Suprapubic skin (tissue), 4 donors: ENCODE measurements at regions not wholly inside any gene's neighbourhood (a gene's known extent, or its start where the extent isn't known, plus 50 kb on each side); places are given as distances from the start of the nearest gene placed in this dataset.

Source experiments
- DNase-seq, 2 donors: peaks; one replicate each; pipeline ENCODE4 v3.0.0-alpha.2; 2019; ENCODE audit warnings: low spot score in 2 of 2
- H3K27ac ChIP-seq: fragments of 200-600 bp; sonication (generic); one replicate; pipeline ENCODE4 v1.5.1; 2019
- H3K27me3 ChIP-seq: fragments of 200-600 bp; sonication (generic); one replicate; pipeline ENCODE4 v1.5.1; 2019
- H3K36me3 ChIP-seq: fragments of 200-600 bp; sonication (generic); one replicate; pipeline ENCODE4 v1.5.1; 2019
- H3K4me1 ChIP-seq: fragments of 200-600 bp; sonication (generic); one replicate; pipeline ENCODE4 v1.5.1; 2019
- H3K4me3 ChIP-seq: fragments of 200-600 bp; sonication (generic); one replicate; pipeline ENCODE4 v1.5.1; 2019; ENCODE audit warnings: mild to moderate bottlenecking
- H3K9me3 ChIP-seq: fragments of 200-600 bp; sonication (generic); one replicate; pipeline ENCODE4 v1.5.1; 2019
- EP300 ChIP-seq: sonication (generic); formaldehyde crosslinking; IDR thresholded peaks from one replicate; pipeline ENCODE4 v1.6.1; 2017; ENCODE audit warnings: antibody characterized with exemption
- POLR2A ChIP-seq, 2 donors: fragments of 450-650 bp; IDR thresholded peaks; one replicate each; pipeline ENCODE4 v1.6.1; 2017; ENCODE audit warnings: antibody characterized with exemption in 2 of 2, mild to moderate bottlenecking in 2 of 2, moderate library complexity in 2 of 2
- POLR2AphosphoS5 ChIP-seq, 3 donors: sonication (generic); formaldehyde crosslinking; IDR thresholded peaks; one replicate each; pipeline ENCODE4 v1.6.1; 2017; ENCODE audit warnings: antibody characterized with exemption in 3 of 3
- WGBS: methylation state at CpG from one replicate; pipeline ENCODE4 v1.1.5; 2018; 5-methylcytosine and 5-hydroxymethylcytosine counted together
- TF ChIP-seq, protein P1 (sequence below), 2 donors: fragments of 200-600 bp in 1 of 2; fragments of 450-650 bp in 1 of 2; sonication (generic) in 1 of 2; IDR thresholded peaks; one replicate each; pipeline ENCODE4 v1.5.1; 2016 to 2019; ENCODE audit warnings: antibody characterized with exemption in 2 of 2, mild to moderate bottlenecking in 1 of 2, moderate library complexity in 1 of 2

- no peak overlapping the region for H3K27ac ChIP-seq
- TF ChIP-seq, protein P1, sequence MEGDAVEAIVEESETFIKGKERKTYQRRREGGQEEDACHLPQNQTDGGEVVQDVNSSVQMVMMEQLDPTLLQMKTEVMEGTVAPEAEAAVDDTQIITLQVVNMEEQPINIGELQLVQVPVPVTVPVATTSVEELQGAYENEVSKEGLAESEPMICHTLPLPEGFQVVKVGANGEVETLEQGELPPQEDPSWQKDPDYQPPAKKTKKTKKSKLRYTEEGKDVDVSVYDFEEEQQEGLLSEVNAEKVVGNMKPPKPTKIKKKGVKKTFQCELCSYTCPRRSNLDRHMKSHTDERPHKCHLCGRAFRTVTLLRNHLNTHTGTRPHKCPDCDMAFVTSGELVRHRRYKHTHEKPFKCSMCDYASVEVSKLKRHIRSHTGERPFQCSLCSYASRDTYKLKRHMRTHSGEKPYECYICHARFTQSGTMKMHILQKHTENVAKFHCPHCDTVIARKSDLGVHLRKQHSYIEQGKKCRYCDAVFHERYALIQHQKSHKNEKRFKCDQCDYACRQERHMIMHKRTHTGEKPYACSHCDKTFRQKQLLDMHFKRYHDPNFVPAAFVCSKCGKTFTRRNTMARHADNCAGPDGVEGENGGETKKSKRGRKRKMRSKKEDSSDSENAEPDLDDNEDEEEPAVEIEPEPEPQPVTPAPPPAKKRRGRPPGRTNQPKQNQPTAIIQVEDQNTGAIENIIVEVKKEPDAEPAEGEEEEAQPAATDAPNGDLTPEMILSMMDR (IDR thresholded peaks at IDR 0.05) = no peak
- no peak for TF ChIP-seq POLR2AphosphoS5 (IDR thresholded peaks at IDR 0.05)
- TF ChIP-seq POLR2A (IDR thresholded peaks at IDR 0.05) = no peak
- TF ChIP-seq EP300 = no peak
- H3K4me3 ChIP-seq = no peak overlapping the region
- H3K27me3 ChIP-seq = no peaks in the 10 kb centered on the region
- 78% methylated on average over 2 of the region's 2 CpGs for WGBS
- no peaks in the 10 kb centered on the region for H3K9me3 ChIP-seq
- no peak for DNase-seq
- peaks cover 4% of the 10 kb centered on the region for H3K4me1 ChIP-seq
- no peaks in the 10 kb centered on the region for H3K36me3 ChIP-seq
These were observed 176.9 kb upstream of the ESRRG start for GRCh38 chr1:216900116-216900620.

DNA sequence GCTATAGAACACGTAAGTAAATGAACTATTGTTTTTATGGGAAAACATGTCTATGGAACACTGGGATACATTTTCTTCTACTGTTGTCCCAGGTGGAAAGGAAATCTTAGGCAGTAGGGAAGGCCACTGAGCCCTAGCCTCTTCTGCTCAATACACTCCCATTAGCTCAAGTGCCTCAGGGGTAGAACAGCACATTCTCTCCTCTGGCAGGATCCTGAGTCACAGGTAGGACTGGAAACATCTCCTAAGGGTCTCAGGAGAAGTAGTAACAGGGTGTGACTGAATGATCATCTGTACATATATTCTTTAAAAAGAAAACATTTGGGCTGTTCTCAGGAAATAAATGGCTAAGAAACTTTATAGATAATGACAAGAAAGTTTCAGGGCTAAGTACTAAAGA lies 175.6 kb upstream of the ESRRG start:
- 96% methylated on average over 1 of the region's 1 CpG for WGBS
- TF ChIP-seq POLR2AphosphoS5 (IDR thresholded peaks at IDR 0.05) (no peak), POLR2A (IDR thresholded peaks at IDR 0.05) (no peak), EP300 (no peak)
- TF ChIP-seq, protein P1 (IDR thresholded peaks at IDR 0.05) = no peak

DNA sequence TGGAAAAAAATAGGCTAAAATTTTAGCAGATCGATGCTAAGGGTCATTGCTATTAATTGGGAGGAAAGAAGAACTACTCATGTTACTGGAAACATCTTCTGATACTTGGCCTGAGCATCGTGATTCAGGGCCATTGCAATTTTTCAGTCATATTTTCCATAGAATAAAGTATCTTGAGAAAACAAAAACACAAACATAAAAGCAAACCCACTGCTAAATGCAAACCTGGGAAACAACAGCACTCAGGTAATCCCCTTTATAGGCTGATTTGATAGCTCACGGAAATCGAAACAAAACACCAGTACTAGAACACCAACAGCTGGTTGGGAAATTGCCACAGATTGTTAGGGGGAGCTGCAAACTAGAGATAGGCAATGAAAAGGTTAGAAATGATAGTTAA lies 172.9 kb upstream of the ESRRG start:
- Histone ChIP-seq H3K36me3 (no peaks in the 10 kb centered on the region), H3K27me3 (no peaks in the 10 kb centered on the region), H3K9me3 (no peaks in the 10 kb centered on the region), H3K27ac (no peak overlapping the region), H3K4me1 (no peaks in the 10 kb centered on the region), H3K4me3 (no peak overlapping the region)
- no peak for DNase-seq
- WGBS = 90% methylated on average over 4 of the region's 4 CpGs
- TF ChIP-seq POLR2AphosphoS5 (IDR thresholded peaks at IDR 0.05) (no peak), POLR2A (IDR thresholded peaks at IDR 0.05) (no peak), EP300 (no peak)
- TF ChIP-seq, protein P1 (IDR thresholded peaks at IDR 0.05) = no peak

More for the DNA sequence above, 175.6 kb upstream of the ESRRG start:
- H3K27me3 ChIP-seq = no peaks in the 10 kb centered on the region
- no peak for DNase-seq
- H3K36me3 ChIP-seq = no peaks in the 10 kb centered on the region
- no peak overlapping the region for H3K27ac ChIP-seq
- H3K4me3 ChIP-seq = no peak overlapping the region
- H3K9me3 ChIP-seq = no peaks in the 10 kb centered on the region
- H3K4me1 ChIP-seq = peaks cover under 1% of the 10 kb centered on the region

DNA sequence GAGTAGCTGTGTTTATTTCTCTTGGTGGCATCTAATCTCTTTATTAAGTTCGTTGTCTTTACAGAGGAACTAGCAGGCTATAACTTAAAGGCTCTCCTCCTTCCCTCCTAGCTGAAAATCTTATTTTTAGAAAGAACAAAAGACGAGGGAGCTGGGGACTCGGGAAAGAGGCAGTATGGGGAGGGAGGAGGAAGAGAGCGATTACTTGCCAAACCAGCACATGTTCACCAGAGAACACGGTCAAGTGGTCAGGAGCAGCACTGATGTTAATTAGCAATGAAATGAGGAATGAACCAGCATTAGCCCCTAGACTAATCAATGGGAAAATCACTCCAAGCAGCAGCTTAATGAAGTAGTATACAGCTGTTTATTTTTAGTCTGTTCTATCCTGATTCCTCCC lies 171.3 kb upstream of the ESRRG start:
- Histone ChIP-seq H3K9me3 (no peaks in the 10 kb centered on the region), H3K27ac (no peak overlapping the region), H3K4me3 (no peak overlapping the region), H3K27me3 (no peaks in the 10 kb centered on the region), H3K4me1 (no peaks in the 10 kb centered on the region), H3K36me3 (no peaks in the 10 kb centered on the region)
- WGBS = 36% methylated on average over 5 of the region's 5 CpGs
- DNase-seq = no peak
- TF ChIP-seq, protein P1 (IDR thresholded peaks at IDR 0.05) = no peak
- TF ChIP-seq POLR2AphosphoS5 (IDR thresholded peaks at IDR 0.05) = no peak

- no peak for DNase-seq
- Histone ChIP-seq H3K27ac (no peak overlapping the region), H3K36me3 (no peaks in the 10 kb centered on the region), H3K27me3 (no peaks in the 10 kb centered on the region), H3K4me1 (no peaks in the 10 kb centered on the region), H3K9me3 (no peaks in the 10 kb centered on the region), H3K4me3 (no peak overlapping the region)
- 91% methylated on average over 10 of the region's 10 CpGs for WGBS
- no peak for TF ChIP-seq EP300
- no peak for TF ChIP-seq POLR2A (IDR thresholded peaks at IDR 0.05)
- TF ChIP-seq, protein P1 (IDR thresholded peaks at IDR 0.05) = no peak
- no peak for TF ChIP-seq POLR2AphosphoS5 (IDR thresholded peaks at IDR 0.05)
These were observed 169.4 kb upstream of the ESRRG start for GRCh38 chr1:216892581-216893160.
